Spleen (tissue), 7 donors: ENCODE measurements at regions not wholly inside any gene's neighbourhood (a gene's known extent, or its start where the extent isn't known, plus 50 kb on each side); places are given as distances from the start of the nearest gene placed in this dataset.

Source experiments
- CTCF ChIP-seq, 11 experiments: fragments of 200-600 bp in 7 of 11; fragments of 450-650 bp in 4 of 11; sonication (generic) in 4 of 11; IDR thresholded peaks in 8 of 11; conservative IDR thresholded peaks in 3 of 11; 1 replicate in 7 of 11; 2 replicates in 4 of 11; pipeline versions ENCODE4 v1.4.0 to v1.8.0; 2016 to 2021; ENCODE audit warnings: antibody characterized with exemption in 11 of 11, inconsistent platforms in 4 of 11, mild to moderate bottlenecking in 1 of 11
- POLR2A ChIP-seq, 3 donors: fragments of 450-650 bp; IDR thresholded peaks; one replicate each; pipeline ENCODE4 v1.5.1; 2017; ENCODE audit warnings: antibody characterized with exemption in 3 of 3, mild to moderate bottlenecking in 1 of 3
- donor health status: DM: no; HTN: no; CAD: no; lungs with moderate emphysema.
- donor health status: DM: no; HTN: no; CAD: no.
- donor health status: DM: no; HTN: no; CAD: no.

- TF ChIP-seq POLR2A (IDR thresholded peaks at IDR 0.05) (no peak), CTCF (IDR thresholded peaks at IDR 0.05 in 8 of 11, conservative IDR thresholded peaks at IDR 0.05 in 3 of 11) (no peak)
Observed at GRCh38 chr12:131209082-131210070, 255.7 kb downstream of the ADGRD1 start.
